GM18508 (cell line): ENCODE measurements at regions not wholly inside any gene's neighbourhood (a gene's known extent, or its start where the extent isn't known, plus 50 kb on each side); places are given as distances from the start of the nearest gene placed in this dataset.

Source experiments
- ATAC-seq: cut with Tn5 transposase; IDR thresholded peaks from one replicate; pipeline ENCODE4 v1.9.1; 2021; ENCODE audit warnings: moderate number of reproducible peaks; ENCODE audit not compliant: insufficient read depth, unreplicated experiment

DNA sequence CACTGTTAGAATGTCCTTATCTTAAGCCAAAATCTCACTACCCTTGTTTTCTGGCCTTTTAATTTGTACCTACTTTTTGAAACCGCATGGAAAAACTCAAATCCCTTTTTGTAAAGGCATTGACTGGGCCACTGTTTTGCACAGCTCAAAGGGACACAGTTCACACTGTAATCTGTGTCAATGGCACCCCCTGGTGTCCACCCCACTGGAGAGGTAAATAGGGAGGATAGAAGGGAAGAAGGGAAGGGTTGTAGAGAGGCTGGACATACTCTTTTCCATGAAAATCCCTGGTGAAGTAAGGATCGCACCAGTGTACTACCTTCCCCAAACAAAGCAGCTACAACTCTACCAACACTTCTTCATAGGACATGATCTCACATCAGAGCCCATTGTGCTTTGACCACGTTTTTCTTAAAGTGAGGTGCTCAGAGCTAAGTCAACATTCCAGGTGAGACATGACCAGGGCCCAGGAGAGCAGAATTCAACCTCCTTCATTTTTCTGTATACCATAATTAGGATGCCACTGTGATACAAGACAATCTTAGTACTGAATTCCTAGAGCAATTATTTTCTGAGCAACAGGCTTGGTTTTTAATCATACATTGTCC is 92.4 kb upstream of the RMDN2 start:
- no peak for ATAC-seq

GRCh38 chr2:37833423-37833822 is 91.7 kb upstream of the RMDN2 start:
- ATAC-seq = no peak

DNA sequence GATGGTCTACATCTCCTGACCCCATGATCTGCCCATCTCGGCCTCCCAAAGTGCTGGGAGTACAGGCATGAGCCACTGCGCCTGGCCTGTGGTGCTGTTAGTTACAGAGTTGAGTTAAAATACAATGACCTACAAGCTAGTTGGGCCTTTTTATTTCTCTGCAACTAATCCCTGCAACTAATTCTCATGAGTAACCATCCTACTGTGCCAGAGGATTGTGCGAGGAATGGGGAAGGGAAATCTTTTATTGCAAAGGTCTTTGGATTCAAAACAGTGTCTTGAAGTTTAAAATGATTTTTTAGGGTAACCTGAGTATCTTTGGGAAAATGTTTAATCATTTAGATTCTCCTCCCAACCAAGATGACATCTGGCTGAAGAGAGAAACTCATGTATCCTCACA is 88.8 kb upstream of the RMDN2 start:
- no peak for ATAC-seq

GRCh38 chr2:37836711-37837110 is 88.4 kb upstream of the RMDN2 start:
- no peak for ATAC-seq

DNA sequence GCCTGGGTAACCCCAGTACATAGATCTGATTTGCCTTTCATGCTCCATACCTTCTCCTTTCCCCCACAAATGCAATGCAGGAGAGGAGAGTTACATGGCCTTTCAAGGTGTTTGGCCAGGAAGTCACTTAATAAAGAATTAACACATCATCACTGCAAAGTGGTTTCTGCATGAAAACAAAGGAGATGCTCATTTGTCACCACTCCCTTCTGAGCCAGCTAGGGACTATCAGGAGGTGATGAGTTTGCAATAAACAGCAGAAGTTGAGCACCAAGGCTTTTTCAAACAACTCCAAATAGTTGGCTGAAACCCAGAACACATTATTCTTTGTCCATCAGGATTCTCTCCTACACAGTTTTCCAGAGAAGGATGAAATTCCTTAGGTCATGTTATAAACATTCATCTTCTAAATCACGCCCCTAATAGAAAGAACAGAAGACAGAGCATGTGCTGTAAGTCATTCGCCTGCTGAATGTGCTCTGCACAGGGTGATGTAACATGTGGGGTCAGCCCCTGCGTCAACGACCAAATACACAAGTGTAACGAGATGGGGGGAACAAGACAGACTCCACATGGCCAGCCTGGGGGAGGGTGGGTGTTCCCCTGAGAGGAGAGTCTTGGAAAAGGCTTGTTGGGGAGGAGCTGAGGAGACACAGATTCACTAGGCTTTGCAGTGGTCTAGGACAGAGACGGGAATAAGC is 87.3 kb upstream of the RMDN2 start:
- no peak for ATAC-seq

DNA sequence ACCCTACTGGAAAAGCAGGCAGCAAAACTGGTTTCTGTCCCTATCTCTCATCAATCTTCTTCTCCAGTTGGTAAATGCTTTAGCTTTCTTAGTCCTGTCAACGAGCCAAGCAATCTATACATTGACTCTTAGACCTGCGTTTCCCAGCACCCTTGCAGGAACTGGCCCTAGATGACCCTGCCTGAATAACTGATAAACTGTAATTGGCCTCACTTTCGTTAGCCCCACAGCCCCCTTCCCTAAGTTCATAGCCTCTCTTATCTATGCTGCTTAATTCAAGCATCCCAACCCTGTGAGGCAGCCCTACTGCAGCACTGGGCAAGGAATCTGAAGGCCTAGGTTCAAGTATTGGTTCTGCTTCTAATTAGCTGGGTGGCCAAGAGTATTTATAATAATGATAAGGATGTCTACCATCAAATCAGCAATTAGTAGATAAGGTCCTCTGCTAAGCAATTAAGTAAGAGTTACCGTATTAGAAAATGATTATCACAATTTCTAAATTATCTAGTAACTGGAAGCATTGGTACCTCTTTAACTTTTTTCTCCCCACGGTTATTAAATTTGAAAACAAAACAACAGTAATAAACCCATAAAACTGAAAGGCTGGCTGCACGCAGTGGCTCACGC is 86.4 kb upstream of the RMDN2 start:
- ATAC-seq = no peak

GRCh38 chr2:37839991-37840390 is 85.1 kb upstream of the RMDN2 start:
- no peak for ATAC-seq

- ATAC-seq = no peak
Observed at GRCh38 chr2:37842732-37843440, 82.2 kb upstream of the RMDN2 start.

DNA sequence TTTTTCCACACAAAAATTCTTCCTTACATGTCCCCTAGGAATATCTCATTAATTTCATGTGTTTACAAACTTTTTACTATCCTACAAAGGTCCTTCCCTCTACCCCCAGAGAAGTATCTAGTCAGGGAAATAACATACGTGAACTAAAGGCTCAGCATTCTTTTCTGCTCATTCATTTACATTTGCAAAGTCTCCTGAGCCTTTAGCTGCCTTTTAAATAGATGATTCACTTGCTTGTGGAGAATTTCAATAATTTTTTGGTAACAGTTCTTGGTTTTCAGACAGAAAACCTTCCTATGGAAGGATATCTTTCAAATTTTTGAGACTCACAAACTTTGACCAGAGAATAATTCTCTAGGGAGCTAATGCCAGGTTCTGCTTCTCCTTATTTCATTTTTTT is 81.5 kb upstream of the RMDN2 start:
- ATAC-seq = no peak

DNA sequence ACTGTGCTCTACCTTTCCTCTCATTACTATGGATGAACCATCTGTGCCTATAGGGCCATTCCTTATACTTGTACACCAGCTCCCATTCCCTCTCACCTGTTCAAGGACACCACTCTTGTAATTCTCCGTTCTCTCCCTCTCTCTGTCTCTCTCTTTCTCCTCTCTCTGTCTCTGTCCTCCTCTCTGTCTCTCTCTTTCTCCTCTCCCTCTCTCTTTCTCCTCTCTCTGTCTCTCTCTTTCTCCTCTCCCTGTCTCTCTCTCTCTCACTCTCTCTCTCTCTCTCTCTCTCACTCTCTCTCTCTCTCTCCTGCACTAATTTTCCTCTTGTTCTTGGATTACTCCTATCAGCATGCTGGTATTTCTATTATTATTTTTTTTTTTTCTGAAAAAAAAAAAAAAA is 78.9 kb upstream of the RMDN2 start:
- ATAC-seq = no peak

GRCh38 chr2:37847792-37848191 is 77.3 kb upstream of the RMDN2 start:
- no peak for ATAC-seq

- ATAC-seq = no peak
Observed at GRCh38 chr2:37848451-37848850, 76.6 kb upstream of the RMDN2 start.

DNA sequence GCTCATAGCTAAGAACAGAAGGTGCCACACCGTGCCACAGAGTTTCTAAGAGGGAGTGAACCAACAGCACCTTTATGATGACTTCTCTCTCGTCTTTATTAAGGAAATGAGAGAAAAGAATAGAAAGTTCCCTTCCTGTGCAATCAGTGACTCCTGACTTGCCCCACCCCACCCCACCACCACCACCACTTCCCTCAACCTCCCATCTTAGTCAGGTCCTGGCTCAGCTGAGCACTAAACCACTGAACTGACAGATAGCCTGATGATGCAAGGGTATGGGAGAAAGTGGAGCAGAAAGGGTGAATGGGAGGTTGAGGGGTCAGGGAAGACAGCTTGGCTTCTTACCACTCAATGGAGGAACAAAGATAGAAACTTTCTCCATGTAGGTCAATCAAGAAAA is 75.2 kb upstream of the RMDN2 start:
- ATAC-seq = no peak

GRCh38 chr2:37851428-37851827 is 73.7 kb upstream of the RMDN2 start:
- peak; percentile 23 for ATAC-seq

- peak; percentile 63 for ATAC-seq
Observed at GRCh38 chr2:37851828-37852584, 73.1 kb upstream of the RMDN2 start.

DNA sequence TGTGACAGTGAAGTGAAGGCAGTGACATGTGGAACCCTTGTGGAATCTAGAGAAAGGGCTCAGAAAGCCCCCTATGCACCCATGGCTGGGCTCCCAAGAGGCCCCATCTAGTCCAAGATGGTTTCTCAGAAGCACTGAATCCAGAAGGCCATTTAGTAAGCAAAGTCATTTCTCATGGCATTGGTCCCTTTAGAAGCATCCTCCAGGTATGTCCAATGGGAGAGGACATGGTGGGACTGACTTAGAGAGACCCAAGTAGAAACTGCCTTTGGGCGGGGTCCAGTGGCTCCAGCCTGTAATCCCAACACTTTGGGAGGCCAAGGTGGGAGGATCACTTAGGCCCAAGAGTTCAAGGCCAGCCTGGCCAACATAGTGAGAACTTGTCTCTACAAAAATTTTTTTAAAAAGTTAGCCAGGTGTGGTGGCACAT is 72.5 kb upstream of the RMDN2 start:
- ATAC-seq = no peak

- no peak for ATAC-seq
Observed at GRCh38 chr2:37854676-37855282, 70.3 kb upstream of the RMDN2 start.

DNA sequence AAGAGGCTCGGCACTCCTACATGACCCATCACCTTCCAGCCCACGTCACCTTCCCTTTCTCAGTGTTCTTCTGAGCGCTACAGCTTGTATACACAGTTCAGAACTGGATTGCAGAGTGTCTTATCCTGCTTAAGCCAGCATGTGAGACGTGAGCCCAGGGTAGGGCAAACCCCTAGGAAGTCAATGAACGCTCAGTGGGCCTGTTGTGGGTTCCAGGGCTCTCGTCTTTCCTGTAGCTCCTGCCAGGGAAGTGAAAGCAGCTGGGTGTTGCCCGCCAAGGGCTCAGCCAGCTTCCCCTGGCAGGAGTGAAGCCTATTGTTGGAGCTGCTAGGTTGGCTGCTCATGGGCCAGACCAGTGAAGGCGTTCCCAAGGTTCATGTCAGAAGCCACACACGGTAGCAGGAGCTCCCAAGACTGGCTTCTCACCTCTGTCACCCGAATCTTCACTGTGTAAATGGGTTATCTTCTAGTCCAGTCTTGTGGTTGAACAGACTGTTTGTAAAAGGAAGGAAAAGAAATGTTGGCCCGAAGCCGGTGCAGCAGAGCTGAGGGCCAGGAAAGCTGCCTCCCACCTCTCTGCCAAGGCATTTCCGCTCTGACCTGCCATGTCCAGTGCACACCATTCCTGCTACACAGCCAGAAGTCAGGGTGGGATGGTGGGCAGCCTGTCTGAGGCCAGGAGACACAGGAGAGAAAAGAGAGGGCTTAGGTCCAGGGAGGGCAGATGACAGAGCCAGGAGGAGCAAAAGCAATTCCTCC is 69.6 kb upstream of the RMDN2 start:
- no peak for ATAC-seq

DNA sequence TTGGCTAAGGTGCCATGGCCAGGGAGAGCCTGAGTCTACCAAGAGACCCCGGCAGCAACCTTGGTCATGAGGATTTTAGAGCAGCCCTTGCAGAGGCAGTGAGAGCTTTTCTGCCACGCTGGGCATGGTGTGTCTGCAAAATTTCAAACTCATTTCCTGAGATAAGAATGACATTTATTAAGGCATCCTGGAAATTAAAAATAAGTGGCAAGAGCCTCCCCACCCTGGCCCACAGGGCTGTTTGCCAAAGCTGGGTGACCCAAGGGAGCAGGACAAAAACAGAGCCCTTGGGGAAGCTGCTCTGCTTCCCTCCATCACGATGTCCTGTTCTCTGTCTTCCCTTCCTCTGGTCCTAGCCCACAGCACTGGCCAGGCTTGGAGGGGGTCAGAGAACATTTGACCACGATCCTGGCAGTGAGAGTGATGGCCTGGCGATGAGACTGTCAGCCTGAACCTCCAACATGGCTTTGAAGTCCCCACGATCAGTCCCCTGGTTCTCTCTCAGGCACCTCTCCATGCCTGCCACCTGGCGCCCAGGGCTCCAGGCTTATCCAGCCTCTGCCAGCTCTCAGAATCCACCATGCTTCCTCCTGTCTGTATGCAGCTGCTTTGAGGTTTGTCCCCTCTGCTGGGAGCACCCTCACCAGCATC is 68.9 kb upstream of the RMDN2 start:
- ATAC-seq = no peak
